ENCODE measurements at regions not wholly inside any gene's neighbourhood (a gene's known extent, or its start where the extent isn't known, plus 50 kb on each side); places are given as distances from the start of the nearest gene placed in this dataset.

- no peaks in the 10 kb centered on the region for H3K9me3 ChIP-seq
Observed at GRCh38 chr2:146227152-146228019, 1617.4 kb upstream of the ACVR2A start.

GRCh38 chr2:146226077-146226476 is 1618.8 kb upstream of the ACVR2A start:
- no peak for TF ChIP-seq CTCF (IDR thresholded peaks at IDR 0.05)
- DNase-seq (no peak), ATAC-seq (no peak)
- Histone ChIP-seq H3K4me3 (no peak overlapping the region), H3K27me3 (ENCODE audit: insufficient read depth in 3 of 3, low read length in 2 of 3) (no peaks in the 10 kb centered on the region), H3K4me1 (no peaks in the 10 kb centered on the region), H3K36me3 (ENCODE audit: insufficient read depth in 1 of 2, low read depth in 1 of 2) (no peaks in the 10 kb centered on the region), H3K9me3 (no peaks in the 10 kb centered on the region), H3K27ac (no peak overlapping the region)
- intact Hi-C loops (cut with DNase I) = no loop called here
- WGBS, 3 donors = 53 to 62% (median 55%) methylated on average over 2 of the region's 2 CpGs

More at GRCh38 chr2:146227152-146228019, 1617.4 kb upstream of the ACVR2A start:
- Histone ChIP-seq H3K4me3 (no peak overlapping the region), H3K27ac (no peak overlapping the region), H3K4me1 (no peaks in the 10 kb centered on the region), H3K36me3 (ENCODE audit: insufficient read depth in 1 of 2, low read depth in 1 of 2) (no peaks in the 10 kb centered on the region), H3K27me3 (ENCODE audit: insufficient read depth in 3 of 3, low read length in 2 of 3) (no peaks in the 10 kb centered on the region)
- 82 to 83% (median 82%) methylated on average over 7 of the region's 7 CpGs for WGBS, 3 donors
- no peak for TF ChIP-seq CTCF (IDR thresholded peaks at IDR 0.05)
- DNase-seq (no peak), ATAC-seq (no peak)
- intact Hi-C loops (cut with DNase I) = no loop called here

- H3K27me3 ChIP-seq (ENCODE audit: insufficient read depth in 3 of 3, low read length in 2 of 3) = no peaks in the 10 kb centered on the region
- no peaks in the 10 kb centered on the region for H3K36me3 ChIP-seq (ENCODE audit: insufficient read depth in 1 of 2, low read depth in 1 of 2)
- no peak for ATAC-seq
- no peaks in the 10 kb centered on the region for H3K9me3 ChIP-seq
- no peak overlapping the region for H3K27ac ChIP-seq
- TF ChIP-seq CTCF (IDR thresholded peaks at IDR 0.05) = no peak
- no peak overlapping the region for H3K4me3 ChIP-seq
- no peaks in the 10 kb centered on the region for H3K4me1 ChIP-seq
- intact Hi-C loops (cut with DNase I) = no loop called here
- WGBS, 3 donors = 80 to 88% (median 83%) methylated on average over 2 of the region's 2 CpGs
- DNase-seq = no peak
Observed at GRCh38 chr2:146221826-146222225, 1623.0 kb upstream of the ACVR2A start.

- TF ChIP-seq CTCF (IDR thresholded peaks at IDR 0.05) = no peak
- Histone ChIP-seq H3K4me3 (no peak overlapping the region), H3K27me3 (ENCODE audit: insufficient read depth in 3 of 3, low read length in 2 of 3) (no peaks in the 10 kb centered on the region), H3K4me1 (no peaks in the 10 kb centered on the region), H3K36me3 (ENCODE audit: insufficient read depth in 1 of 2, low read depth in 1 of 2) (no peaks in the 10 kb centered on the region), H3K27ac (no peak overlapping the region), H3K9me3 (no peaks in the 10 kb centered on the region)
- ATAC-seq = no peak
- intact Hi-C loops (cut with DNase I) = no loop called here
- no peak for DNase-seq
Observed at GRCh38 chr2:146220957-146221356, 1623.9 kb upstream of the ACVR2A start.

Data from psoas muscle (tissue), 7 donors.